H1 (cell line): ENCODE measurements at regions not wholly inside any gene's neighbourhood (a gene's known extent, or its start where the extent isn't known, plus 50 kb on each side); places are given as distances from the start of the nearest gene placed in this dataset.

ENCODE experiments used
- GABPA ChIP-seq: IDR thresholded peaks from 2 replicates; pipeline ENCODE4 v1.6.1; 2011; ENCODE audit warnings: mild to moderate bottlenecking, low read length, moderate library complexity, borderline replicate concordance; ENCODE audit not compliant: insufficient read depth
- GTF2F1 ChIP-seq: IDR thresholded peaks from 2 replicates; pipeline ENCODE4 v1.6.1; 2012; ENCODE audit warnings: low read depth, low read length, improper control_type of control experiment, borderline replicate concordance
- JUN ChIP-seq: IDR thresholded peaks from 2 replicates; pipeline ENCODE4 v1.6.1; 2011; ENCODE audit warnings: low read depth, mild to moderate bottlenecking, improper control_type of control experiment, low read length
- KDM5A ChIP-seq: fragments of 200-600 bp; IDR thresholded peaks from 2 replicates; pipeline ENCODE4 v1.7.1; 2012; ENCODE audit warnings: mild to moderate bottlenecking, low read length, inconsistent platforms, mixed read lengths
- RAD21 ChIP-seq, 2 experiments: IDR thresholded peaks in 1 of 2; conservative IDR thresholded peaks in 1 of 2; 2 replicates each; pipeline ENCODE4 v1.6.1; 2011; ENCODE audit warnings: low read depth in 2 of 2, low read length in 2 of 2, improper control_type of control experiment in 1 of 2, inconsistent platforms in 1 of 2, mild to moderate bottlenecking in 1 of 2, moderate library complexity in 1 of 2
- SP4 ChIP-seq: IDR thresholded peaks from 2 replicates; pipeline ENCODE4 v1.6.1; 2012; ENCODE audit warnings: low read length, inconsistent platforms
- TEAD4 ChIP-seq: IDR thresholded peaks from 2 replicates; pipeline ENCODE4 v1.6.1; 2012; ENCODE audit warnings: low read depth, low read length, inconsistent platforms, mixed read lengths

- no peak for TF ChIP-seq RAD21 (IDR thresholded peaks at IDR 0.05 in 1 of 2, conservative IDR thresholded peaks at IDR 0.05 in 1 of 2; ENCODE audit: low read depth in 2 of 2, low read length in 2 of 2)
- no peak for TF ChIP-seq GABPA
- no peak for TF ChIP-seq JUN
- TF ChIP-seq GTF2F1 = no peak
- no peak for TF ChIP-seq TEAD4
- TF ChIP-seq KDM5A = no peak
- no peak for TF ChIP-seq SP4
- TF ChIP-seq, all 59 proteins: peak for 0
Observed at GRCh38 chr15:62533687-62534086, 368.6 kb upstream of the C2CD4B start (continued).
